Spleen (tissue), 7 donors: ENCODE measurements at regions not wholly inside any gene's neighbourhood (a gene's known extent, or its start where the extent isn't known, plus 50 kb on each side); places are given as distances from the start of the nearest gene placed in this dataset.

Experiments
- CTCF ChIP-seq, 11 experiments: fragments of 200-600 bp in 7 of 11; fragments of 450-650 bp in 4 of 11; sonication (generic) in 4 of 11; IDR thresholded peaks in 8 of 11; conservative IDR thresholded peaks in 3 of 11; 1 replicate in 7 of 11; 2 replicates in 4 of 11; pipeline versions ENCODE4 v1.4.0 to v1.8.0; 2016 to 2021; ENCODE audit warnings: antibody characterized with exemption in 11 of 11, inconsistent platforms in 4 of 11, mild to moderate bottlenecking in 1 of 11
- POLR2AphosphoS5 ChIP-seq, 3 donors: sonication (generic); formaldehyde crosslinking; IDR thresholded peaks; one replicate each; pipeline ENCODE4 v1.5.1; 2017; ENCODE audit warnings: antibody characterized with exemption in 3 of 3
- donor health status: DM: no; HTN: no; CAD: no; lungs with moderate emphysema.
- donor health status: DM: no; HTN: no; CAD: no.
- donor health status: DM: no; HTN: no; CAD: no.

GRCh38 chr6:170142559-170142958 lies 148.3 kb downstream of the DLL1 start:
- TF ChIP-seq CTCF (IDR thresholded peaks at IDR 0.05 in 8 of 11, conservative IDR thresholded peaks at IDR 0.05 in 3 of 11) (no peak), POLR2AphosphoS5 (IDR thresholded peaks at IDR 0.05) (no peak)
